NCI-H2081 treated with DMSO at 0.1 percent for 48 hours (cell line): ENCODE measurements at regions not wholly inside any gene's neighbourhood (a gene's known extent, or its start where the extent isn't known, plus 50 kb on each side); places are given as distances from the start of the nearest gene placed in this dataset.

ENCODE experiments used
- DNase-seq: peaks from one replicate; lab custom pipeline; 2025; lab: John Stamatoyannopoulos, UW

GRCh38 chr2:239712755-239713154 is 311.9 kb upstream of the HDAC4 start:
- no peak for DNase-seq

GRCh38 chr2:239711911-239712570 is 311.2 kb upstream of the HDAC4 start:
- DNase-seq = no peak

- no peak for DNase-seq
These were observed 310.4 kb upstream of the HDAC4 start for GRCh38 chr2:239710953-239711861.

- no peak for DNase-seq
These were observed 305.5 kb upstream of the HDAC4 start for GRCh38 chr2:239706367-239706766.

- DNase-seq = no peak
These were observed 303.9 kb upstream of the HDAC4 start for GRCh38 chr2:239704737-239705136.

- DNase-seq = no peak
These were observed 303.0 kb upstream of the HDAC4 start for GRCh38 chr2:239703834-239704233.

- DNase-seq = no peak
These were observed 300.0 kb upstream of the HDAC4 start for GRCh38 chr2:239700686-239701345.

GRCh38 chr2:239697399-239698164 is 296.8 kb upstream of the HDAC4 start:
- DNase-seq = no peak

GRCh38 chr2:239696559-239697207 is 295.9 kb upstream of the HDAC4 start:
- DNase-seq = no peak

GRCh38 chr2:239695728-239696240 is 295.0 kb upstream of the HDAC4 start:
- DNase-seq = no peak

GRCh38 chr2:239695106-239695727 is 294.4 kb upstream of the HDAC4 start:
- DNase-seq = no peak

GRCh38 chr2:239694487-239694886 is 293.7 kb upstream of the HDAC4 start:
- no peak for DNase-seq

GRCh38 chr2:239693761-239694415 is 293.1 kb upstream of the HDAC4 start:
- no peak for DNase-seq

GRCh38 chr2:239693330-239693729 is 292.5 kb upstream of the HDAC4 start:
- DNase-seq = no peak

- DNase-seq = no peak
These were observed 292.1 kb upstream of the HDAC4 start for GRCh38 chr2:239692919-239693318.

- no peak for DNase-seq
These were observed 291.6 kb upstream of the HDAC4 start for GRCh38 chr2:239692362-239692851.

- no peak for DNase-seq
These were observed 290.9 kb upstream of the HDAC4 start for GRCh38 chr2:239691720-239692119.

- no peak for DNase-seq
These were observed 290.1 kb upstream of the HDAC4 start for GRCh38 chr2:239690651-239691631.

- DNase-seq = no peak
These were observed 289.2 kb upstream of the HDAC4 start for GRCh38 chr2:239689985-239690384.
